K562 (cell line): ENCODE measurements at regions not wholly inside any gene's neighbourhood (a gene's known extent, or its start where the extent isn't known, plus 50 kb on each side); places are given as distances from the start of the nearest gene placed in this dataset.
A peak's percentile ranks its signal among the peaks of the same experiment; 100 is the strongest.

Experiments used
- ATAC-seq: fragments of 200-7000 bp; cut with Tn5 transposase; 3 replicates; pipeline ENCODE4 v1.9.1; 2020; ENCODE audit warnings: moderate library complexity
- BruUV-seq: library from RNA; stranded (reverse); fragments of 400-500 nt; replicated peaks from 2 replicates; lab custom pipeline; 2021; lab: Mats Ljungman, UMichigan
- CTCF ChIA-PET: fragments of 300-600 bp; formaldehyde crosslinking; extraction: SDS; loops from one replicate; lab custom pipeline; 2021; ENCODE audit warnings: low intra/inter-chr PET ratio; lab: Yijun Ruan, JAX
- POLR2A ChIA-PET: fragments of 300-600, 350-650 bp; sonication (Branson Sonifier 250); formaldehyde crosslinking; extraction: SDS; loops from one replicate; lab custom pipeline; 2021; ENCODE audit warnings: antibody characterized with exemption, inconsistent platforms; lab: Yijun Ruan, JAX
- DNase-seq, 4 experiments: peaks; one replicate each; pipeline versions ENCODE4 v3.0.0 to v3.0.0-alpha.2; 2011 to 2018; ENCODE audit warnings: low spot score in 3 of 4, mixed read lengths in 3 of 4; ENCODE audit errors: extremely low read depth in 1 of 4
- FAIRE-seq: peaks from 2 replicates; lab custom pipeline; 2011; peaks lifted over from hg19 to GRCh38; lab: Jason Lieb, UNC
- H2AFZ ChIP-seq: 2 replicates; pipeline ENCODE4 v1.6.0; 2011; ENCODE audit warnings: low read depth, low read length, control low read depth, inconsistent platforms
- H3K27ac ChIP-seq: fragments of 200-600 bp; 3 replicates; pipeline ENCODE4 v1.8.0; 2011; ENCODE audit warnings: low read depth, mild to moderate bottlenecking, control low read depth, inconsistent platforms, low read length, moderate library complexity, mixed read lengths; ENCODE audit errors: extremely low read depth
- H3K27me3 ChIP-seq, 2 experiments: fragments of 300-600 bp in 1 of 2; 2 replicates in 1 of 2; 3 replicates in 1 of 2; pipeline versions ENCODE4 v1.6.0 to v1.8.0; 2011; ENCODE audit warnings: inconsistent platforms in 2 of 2, low read length in 2 of 2, mild to moderate bottlenecking in 1 of 2, mixed read lengths in 1 of 2, moderate library complexity in 1 of 2; ENCODE audit not compliant: control insufficient read depth in 2 of 2, insufficient read depth in 2 of 2
- H3K36me3 ChIP-seq: fragments of 300-600 bp; 3 replicates; pipeline ENCODE4 v1.8.0; 2011; ENCODE audit warnings: mild to moderate bottlenecking, low read length, inconsistent platforms; ENCODE audit not compliant: control insufficient read depth, insufficient read depth
- H3K4me1 ChIP-seq, 2 experiments: fragments of 200-600 bp in 1 of 2; replicated peaks in 1 of 2; 2 replicates in 1 of 2; 3 replicates in 1 of 2; pipeline versions ENCODE4 v1.5.1 to v1.8.0; 2011; ENCODE audit warnings: inconsistent platforms in 2 of 2, low read length in 2 of 2, mild to moderate bottlenecking in 1 of 2, mixed read lengths in 1 of 2, moderate library complexity in 1 of 2; ENCODE audit not compliant: control insufficient read depth in 2 of 2, insufficient read depth in 2 of 2
- H3K4me2 ChIP-seq: 2 replicates; pipeline ENCODE4 v1.6.1; 2011; ENCODE audit warnings: low read length, control low read depth, inconsistent platforms, mixed read lengths; ENCODE audit not compliant: insufficient read depth
- H3K4me3 ChIP-seq: fragments of 200-600 bp; sonication (generic), shearing (Covaris generic); 2 replicates; pipeline ENCODE4 v1.5.1; 2016; ENCODE audit warnings: control low read depth, inconsistent platforms
- H3K79me2 ChIP-seq: fragments of 200-600 bp; 3 replicates; pipeline ENCODE4 v1.8.0; 2011; ENCODE audit warnings: low read length, inconsistent platforms; ENCODE audit not compliant: control insufficient read depth, insufficient read depth
- H3K9ac ChIP-seq, 2 experiments: 2 replicates each; pipeline versions ENCODE4 v1.6.0 to v1.6.1; 2011; ENCODE audit warnings: low read depth in 2 of 2, low read length in 2 of 2, control low read depth in 1 of 2, inconsistent platforms in 1 of 2, mild to moderate bottlenecking in 1 of 2, mixed read lengths in 1 of 2; ENCODE audit not compliant: insufficient read depth in 1 of 2
- H3K9me1 ChIP-seq: one replicate; pipeline ENCODE4 v1.6.0; 2011; ENCODE audit warnings: inconsistent platforms, mild to moderate bottlenecking, low read length, moderate library complexity; ENCODE audit not compliant: control insufficient read depth, insufficient read depth
- H3K9me3 ChIP-seq: replicated peaks from 2 replicates; pipeline ENCODE4 v1.5.1; 2011; ENCODE audit warnings: low read depth, low read length, inconsistent platforms; ENCODE audit not compliant: control insufficient read depth, insufficient read depth
- H4K20me1 ChIP-seq: replicated peaks from 2 replicates; pipeline ENCODE4 v1.6.1; 2011; ENCODE audit warnings: low read length, inconsistent platforms, mixed read lengths; ENCODE audit not compliant: control insufficient read depth, insufficient read depth
- LARP7 ChIP-seq: fragments of 450-650 bp; IDR thresholded peaks from 2 replicates; pipeline ENCODE4 v1.6.1; 2016
- POLR2G ChIP-seq: fragments of 200-400 bp; formaldehyde crosslinking; IDR thresholded peaks from 2 replicates; pipeline ENCODE4 v1.6.1; 2017; ENCODE audit warnings: low read depth, mild to moderate bottlenecking, antibody characterized with exemption, low read length, moderate library complexity
- THRAP3 ChIP-seq: fragments of 450-650 bp; IDR thresholded peaks from 2 replicates; pipeline ENCODE4 v1.6.1; 2016; ENCODE audit warnings: mild to moderate bottlenecking, inconsistent platforms, borderline replicate concordance
- WGBS: fragments of 100-300 bp; shearing (Covaris generic); methylation state at CpG from one replicate; pipeline ENCODE4 v1.1.6; 2016; ENCODE audit warnings: low coverage, mixed read lengths; ENCODE audit not compliant: insufficient coverage; ENCODE audit errors: missing lambda C conversion rate; 5-methylcytosine and 5-hydroxymethylcytosine counted together
- in situ Hi-C: fragments of 300-500 bp; cut with MboI; formaldehyde crosslinking; loops from 4 replicates; pipeline ENCODE4 v1.15.0; 2018; ENCODE audit warnings: inconsistent platforms, mixed read lengths
- intact Hi-C: fragments of 100-400 bp; cut with micrococcal nuclease; formaldehyde crosslinking; loops from 2 replicates; pipeline ENCODE4 v1.14.2; 2022

- H3K4me1 ChIP-seq = peaks cover 0 to 26% of the 10 kb centered on the region in 2 experiments; a peak in 2 of 5 replicates
- no peak overlapping the region for H2AFZ ChIP-seq
- H3K9me1 ChIP-seq = no peaks in the 10 kb centered on the region
- no peak for FAIRE-seq
- 87% methylated on average over 12 of the region's 17 CpGs for WGBS
- CTCF ChIA-PET = no interaction called here
- H3K4me2 ChIP-seq = no peak overlapping the region
- peaks cover 29% of the 10 kb centered on the region for H3K36me3 ChIP-seq
- TF ChIP-seq THRAP3 (no peak), POLR2G (peak; percentile 29; the same call in 1 of the 2 replicates)
- in situ Hi-C loops = no loop called here
- DNase-seq = no peak
- no peak for ATAC-seq
- H3K27me3 ChIP-seq = no peaks in the 10 kb centered on the region
- H3K4me3 ChIP-seq = no peak overlapping the region
- no peaks in the 10 kb centered on the region for H3K79me2 ChIP-seq
- H4K20me1 ChIP-seq = no peaks in the 10 kb centered on the region; the same call in 1 of the 2 replicates
- no peak overlapping the region for H3K27ac ChIP-seq
- POLR2A ChIA-PET = interaction anchor here (0.6 kb wide), 1 partner anchor 119 kb away, joined by 3 read pairs; no protein-coding TSS in a partner anchor
- intact Hi-C loops = no loop called here
- H3K9ac ChIP-seq = no peak overlapping the region
- no TSS peak for BruUV-seq
- 0 out of 2 replicates have a peak, but pooled peaks cover 2% of the 10 kb centered on the region for H3K9me3 ChIP-seq
These were observed 132.2 kb downstream of the NCOR2 start for GRCh38 chr12:124434951-124435805.

GRCh38 chr12:124434354-124434753 lies 133.1 kb downstream of the NCOR2 start:
- Histone ChIP-seq H3K36me3 (peaks cover 37% of the 10 kb centered on the region), H3K9ac (no peak overlapping the region), H3K9me1 (no peaks in the 10 kb centered on the region), H3K9me3 (0 out of 2 replicates have a peak, but pooled peaks cover 2% of the 10 kb centered on the region), H3K27ac (no peak overlapping the region), H3K4me1 (peaks cover 0 to 30% of the 10 kb centered on the region in 2 experiments; a peak in 2 of 5 replicates), H3K79me2 (no peaks in the 10 kb centered on the region), H3K4me3 (no peak overlapping the region), H4K20me1 (no peaks in the 10 kb centered on the region; the same call in 1 of the 2 replicates), H3K4me2 (no peak overlapping the region), H3K27me3 (no peaks in the 10 kb centered on the region), H2AFZ (no peak overlapping the region)
- CTCF ChIA-PET = no interaction called here
- POLR2A ChIA-PET = interaction anchor here (0.6 kb wide), 1 partner anchor 120 kb away, joined by 3 read pairs; no protein-coding TSS in a partner anchor
- no TSS peak for BruUV-seq
- FAIRE-seq (no peak), DNase-seq (no peak), ATAC-seq (no peak)
- intact Hi-C loops (no loop called here), in situ Hi-C loops (no loop called here)
- no peak for TF ChIP-seq LARP7
- WGBS = 93% methylated on average over 10 of the region's 10 CpGs
